Neural cell (in vitro differentiated cells): ENCODE measurements at regions not wholly inside any gene's neighbourhood (a gene's known extent, or its start where the extent isn't known, plus 50 kb on each side); places are given as distances from the start of the nearest gene placed in this dataset.

Source experiments
- H2AFZ ChIP-seq: fragments of 200-600, 300-800 bp; sonication (generic), shearing (Covaris generic); 2 replicates; pipeline ENCODE4 v1.6.0; 2014; ENCODE audit warnings: low read depth, mild to moderate bottlenecking, antibody characterized with exemption, low read length, moderate library complexity
- H3F3A ChIP-seq: fragments of 200-600 bp; shearing (Covaris generic); 2 replicates; pipeline ENCODE4 v1.6.1; 2016; ENCODE audit warnings: mild to moderate bottlenecking, moderate library complexity, mixed read lengths, antibody characterized with exemption, low read length; ENCODE audit not compliant: insufficient read depth, poor library complexity, severe bottlenecking
- H3K27ac ChIP-seq: fragments of 200-600, 300-800 bp; sonication (generic), shearing (Covaris generic); 2 replicates; pipeline ENCODE4 v1.5.1; 2014; ENCODE audit warnings: mild to moderate bottlenecking, low read length, moderate library complexity
- H3K27me3 ChIP-seq: fragments of 300-800, 200-600 bp; sonication (generic), shearing (Covaris generic); 2 replicates; pipeline ENCODE4 v1.6.0; 2014; ENCODE audit warnings: mild to moderate bottlenecking, low read depth, low read length, moderate library complexity; ENCODE audit not compliant: insufficient read depth
- H3K36me3 ChIP-seq: fragments of 300-800, 200-600 bp; sonication (generic), shearing (Covaris generic); 2 replicates; pipeline ENCODE4 v1.5.1; 2014; ENCODE audit warnings: mild to moderate bottlenecking, antibody characterized with exemption, low read length, moderate library complexity; ENCODE audit not compliant: insufficient read depth
- H3K4me2 ChIP-seq: fragments of 300-800, 200-600 bp; sonication (generic), shearing (Covaris generic); 2 replicates; pipeline ENCODE4 v1.6.0; 2014; ENCODE audit warnings: mild to moderate bottlenecking, low read length
- H3K4me3 ChIP-seq: fragments of 300-800, 200-600 bp; sonication (generic), shearing (Covaris generic); 2 replicates; pipeline ENCODE4 v1.5.1; 2014; ENCODE audit warnings: mild to moderate bottlenecking, low read length, moderate library complexity
- H3K79me2 ChIP-seq: fragments of 200-600 bp; shearing (Covaris generic); replicated peaks from 2 replicates; pipeline ENCODE4 v1.6.0; 2014; ENCODE audit warnings: mild to moderate bottlenecking, low read length, moderate library complexity; ENCODE audit not compliant: insufficient read depth
- H3K9ac ChIP-seq: fragments of 300-800, 200-600 bp; sonication (generic), shearing (Covaris generic); 2 replicates; pipeline ENCODE4 v1.6.1; 2016; ENCODE audit warnings: mild to moderate bottlenecking, low read length, mixed read lengths
- H3K9me2 ChIP-seq: fragments of 200-600 bp; shearing (Covaris generic); 2 replicates; pipeline ENCODE4 v1.6.1; 2016; ENCODE audit warnings: mild to moderate bottlenecking, low read length, mixed read lengths; ENCODE audit not compliant: insufficient read depth
- H3K9me3 ChIP-seq: fragments of 200-600, 300-800 bp; sonication (generic), shearing (Covaris generic); 2 replicates; pipeline ENCODE4 v1.6.1; 2016; ENCODE audit warnings: mild to moderate bottlenecking, mixed run types, low read length, moderate library complexity, mixed read lengths
- H4K20me1 ChIP-seq: fragments of 200-600 bp; shearing (Covaris generic); 2 replicates; pipeline ENCODE4 v1.6.1; 2016; ENCODE audit warnings: mild to moderate bottlenecking, mixed run types; ENCODE audit not compliant: insufficient read depth
- EP300 ChIP-seq: fragments of 450-650 bp; conservative IDR thresholded peaks from 2 replicates; pipeline ENCODE4 v1.6.1; 2014; ENCODE audit warnings: antibody characterized with exemption, mild to moderate bottlenecking, moderate library complexity; ENCODE audit not compliant: poor library complexity, severe bottlenecking
- EZH2 ChIP-seq: fragments of 200-600, 300-800 bp; shearing (Covaris generic), sonication (generic); IDR thresholded peaks from 2 replicates; pipeline ENCODE4 v1.6.1; 2014; ENCODE audit warnings: antibody characterized with exemption, low read length, borderline replicate concordance, mild to moderate bottlenecking; ENCODE audit not compliant: insufficient read depth, poor library complexity, severe bottlenecking
- MXI1 ChIP-seq: fragments of 450-650 bp; conservative IDR thresholded peaks from 2 replicates; pipeline ENCODE4 v1.6.1; 2014; ENCODE audit warnings: antibody characterized with exemption, mild to moderate bottlenecking; ENCODE audit not compliant: poor library complexity, severe bottlenecking
- POLR2AphosphoS5 ChIP-seq: IDR thresholded peaks from 2 replicates; pipeline ENCODE4 v1.6.1; 2012
- RAD21 ChIP-seq: fragments of 450-650 bp; conservative IDR thresholded peaks from 2 replicates; pipeline ENCODE4 v1.6.1; 2014; ENCODE audit warnings: antibody characterized with exemption, mild to moderate bottlenecking, moderate library complexity
- SMC3 ChIP-seq: fragments of 450-650 bp; conservative IDR thresholded peaks from 2 replicates; pipeline ENCODE4 v1.6.1; 2014; ENCODE audit warnings: antibody characterized with exemption, mild to moderate bottlenecking, moderate library complexity; ENCODE audit not compliant: poor library complexity
- TAF1 ChIP-seq: IDR thresholded peaks from 2 replicates; pipeline ENCODE4 v1.6.1; 2012; ENCODE audit warnings: low read depth
- TF ChIP-seq, protein P1 (sequence below): IDR thresholded peaks from 2 replicates; pipeline ENCODE4 v1.6.1; 2012; ENCODE audit warnings: borderline replicate concordance
- TF ChIP-seq, protein P2 (sequence below): fragments of 450-650 bp; IDR thresholded peaks from 2 replicates; pipeline ENCODE4 v1.5.1; 2014; ENCODE audit warnings: antibody characterized with exemption, mild to moderate bottlenecking, moderate library complexity; ENCODE audit not compliant: poor library complexity, severe bottlenecking

DNA sequence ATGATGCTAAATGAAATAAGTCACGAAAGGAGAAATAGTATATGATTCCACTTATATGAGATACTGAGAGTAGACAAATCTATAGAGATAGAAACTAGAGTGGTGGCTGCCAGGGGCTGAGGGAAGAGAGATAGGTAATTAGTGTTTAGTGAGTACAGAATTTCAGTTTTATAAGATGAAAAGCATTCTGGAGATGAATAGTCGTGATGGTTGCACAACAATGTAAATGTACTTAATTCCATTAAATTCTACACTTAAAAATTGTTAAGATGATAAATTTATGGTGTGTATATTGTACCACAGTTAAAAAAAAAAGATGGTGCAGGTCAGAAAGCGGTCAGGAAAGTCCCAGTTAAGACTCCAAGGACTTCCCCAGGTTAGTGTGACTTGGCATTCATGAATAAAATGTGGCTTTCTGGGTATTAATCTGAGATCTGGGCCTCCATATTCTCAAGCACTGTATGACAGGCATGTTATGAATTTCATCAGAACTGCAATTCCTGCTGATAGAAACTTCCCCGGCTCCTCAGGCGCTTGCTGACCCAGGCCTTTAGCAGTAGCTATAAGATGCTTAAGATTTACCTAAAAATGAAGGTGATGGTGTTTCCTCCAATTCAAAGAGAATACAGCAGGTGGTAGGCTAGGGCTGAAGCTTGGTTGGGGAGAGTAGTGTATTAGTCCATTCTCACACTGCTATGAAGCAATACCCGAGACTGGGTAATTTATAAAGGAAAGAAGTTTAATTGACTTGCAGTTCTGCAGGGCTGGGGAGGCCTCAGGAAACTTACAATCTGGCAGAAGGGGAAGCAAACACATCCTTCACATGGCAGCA is 115.3 kb upstream of the SOX9 start:
- no peaks in the 10 kb centered on the region for H3K79me2 ChIP-seq
- TF ChIP-seq, protein P1, sequence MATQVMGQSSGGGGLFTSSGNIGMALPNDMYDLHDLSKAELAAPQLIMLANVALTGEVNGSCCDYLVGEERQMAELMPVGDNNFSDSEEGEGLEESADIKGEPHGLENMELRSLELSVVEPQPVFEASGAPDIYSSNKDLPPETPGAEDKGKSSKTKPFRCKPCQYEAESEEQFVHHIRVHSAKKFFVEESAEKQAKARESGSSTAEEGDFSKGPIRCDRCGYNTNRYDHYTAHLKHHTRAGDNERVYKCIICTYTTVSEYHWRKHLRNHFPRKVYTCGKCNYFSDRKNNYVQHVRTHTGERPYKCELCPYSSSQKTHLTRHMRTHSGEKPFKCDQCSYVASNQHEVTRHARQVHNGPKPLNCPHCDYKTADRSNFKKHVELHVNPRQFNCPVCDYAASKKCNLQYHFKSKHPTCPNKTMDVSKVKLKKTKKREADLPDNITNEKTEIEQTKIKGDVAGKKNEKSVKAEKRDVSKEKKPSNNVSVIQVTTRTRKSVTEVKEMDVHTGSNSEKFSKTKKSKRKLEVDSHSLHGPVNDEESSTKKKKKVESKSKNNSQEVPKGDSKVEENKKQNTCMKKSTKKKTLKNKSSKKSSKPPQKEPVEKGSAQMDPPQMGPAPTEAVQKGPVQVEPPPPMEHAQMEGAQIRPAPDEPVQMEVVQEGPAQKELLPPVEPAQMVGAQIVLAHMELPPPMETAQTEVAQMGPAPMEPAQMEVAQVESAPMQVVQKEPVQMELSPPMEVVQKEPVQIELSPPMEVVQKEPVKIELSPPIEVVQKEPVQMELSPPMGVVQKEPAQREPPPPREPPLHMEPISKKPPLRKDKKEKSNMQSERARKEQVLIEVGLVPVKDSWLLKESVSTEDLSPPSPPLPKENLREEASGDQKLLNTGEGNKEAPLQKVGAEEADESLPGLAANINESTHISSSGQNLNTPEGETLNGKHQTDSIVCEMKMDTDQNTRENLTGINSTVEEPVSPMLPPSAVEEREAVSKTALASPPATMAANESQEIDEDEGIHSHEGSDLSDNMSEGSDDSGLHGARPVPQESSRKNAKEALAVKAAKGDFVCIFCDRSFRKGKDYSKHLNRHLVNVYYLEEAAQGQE, result no peak
- TF ChIP-seq, protein P2, sequence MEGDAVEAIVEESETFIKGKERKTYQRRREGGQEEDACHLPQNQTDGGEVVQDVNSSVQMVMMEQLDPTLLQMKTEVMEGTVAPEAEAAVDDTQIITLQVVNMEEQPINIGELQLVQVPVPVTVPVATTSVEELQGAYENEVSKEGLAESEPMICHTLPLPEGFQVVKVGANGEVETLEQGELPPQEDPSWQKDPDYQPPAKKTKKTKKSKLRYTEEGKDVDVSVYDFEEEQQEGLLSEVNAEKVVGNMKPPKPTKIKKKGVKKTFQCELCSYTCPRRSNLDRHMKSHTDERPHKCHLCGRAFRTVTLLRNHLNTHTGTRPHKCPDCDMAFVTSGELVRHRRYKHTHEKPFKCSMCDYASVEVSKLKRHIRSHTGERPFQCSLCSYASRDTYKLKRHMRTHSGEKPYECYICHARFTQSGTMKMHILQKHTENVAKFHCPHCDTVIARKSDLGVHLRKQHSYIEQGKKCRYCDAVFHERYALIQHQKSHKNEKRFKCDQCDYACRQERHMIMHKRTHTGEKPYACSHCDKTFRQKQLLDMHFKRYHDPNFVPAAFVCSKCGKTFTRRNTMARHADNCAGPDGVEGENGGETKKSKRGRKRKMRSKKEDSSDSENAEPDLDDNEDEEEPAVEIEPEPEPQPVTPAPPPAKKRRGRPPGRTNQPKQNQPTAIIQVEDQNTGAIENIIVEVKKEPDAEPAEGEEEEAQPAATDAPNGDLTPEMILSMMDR, result no peak
- no peak for TF ChIP-seq MXI1
- no peak for TF ChIP-seq TAF1
- TF ChIP-seq POLR2AphosphoS5, result no peak
- no peak for TF ChIP-seq EP300
- no peak for TF ChIP-seq RAD21
- H2AFZ ChIP-seq, result no peak overlapping the region
- H3K27me3 ChIP-seq, result no peaks in the 10 kb centered on the region
- no peaks in the 10 kb centered on the region for H4K20me1 ChIP-seq
- H3K9me2 ChIP-seq, result no peaks in the 10 kb centered on the region
- H3F3A ChIP-seq, result no peaks in the 10 kb centered on the region
- no peak overlapping the region for H3K27ac ChIP-seq
- H3K9me3 ChIP-seq, result no peaks in the 10 kb centered on the region
- H3K4me3 ChIP-seq, result no peak overlapping the region
- no peak overlapping the region for H3K9ac ChIP-seq
- H3K4me2 ChIP-seq, result no peak overlapping the region
- H3K36me3 ChIP-seq, result no peaks in the 10 kb centered on the region

DNA sequence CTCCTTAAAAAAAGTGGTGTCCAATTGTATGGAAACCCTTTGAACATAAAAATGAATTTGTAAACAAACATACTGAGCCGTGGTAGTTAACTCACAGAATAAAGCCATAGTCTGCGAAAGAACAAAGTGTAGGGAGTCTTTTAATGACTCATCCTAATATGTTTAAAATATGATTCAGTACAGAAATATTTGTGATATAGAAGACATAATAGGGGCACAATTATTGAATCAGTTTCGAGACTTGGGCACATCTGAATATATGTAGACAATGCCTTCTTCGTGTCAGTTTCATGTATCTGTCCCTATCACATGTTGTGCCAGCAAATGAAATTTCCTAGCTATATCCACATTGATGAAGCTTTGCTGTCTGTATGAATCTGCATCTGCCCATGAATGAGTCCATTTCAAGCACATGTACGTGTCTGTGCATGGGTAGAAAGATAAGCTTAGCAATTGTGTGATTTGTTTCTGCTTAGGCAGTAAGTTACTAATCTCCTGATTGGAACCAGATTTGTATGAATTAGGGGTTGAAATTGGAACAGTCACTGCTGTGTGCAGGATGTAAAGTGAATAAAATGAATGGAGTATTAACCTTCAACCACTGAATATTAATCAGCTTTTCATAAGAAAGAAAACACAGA is 112.5 kb upstream of the SOX9 start:
- no peak overlapping the region for H3K9ac ChIP-seq

More for the DNA sequence above, 112.5 kb upstream of the SOX9 start:
- no peaks in the 10 kb centered on the region for H4K20me1 ChIP-seq
- no peaks in the 10 kb centered on the region for H3K36me3 ChIP-seq
- H2AFZ ChIP-seq, result no peak overlapping the region
- no peaks in the 10 kb centered on the region for H3K9me2 ChIP-seq
- no peak overlapping the region for H3K4me2 ChIP-seq
- no peaks in the 10 kb centered on the region for H3K79me2 ChIP-seq
- H3K27me3 ChIP-seq, result no peaks in the 10 kb centered on the region
- no peaks in the 10 kb centered on the region for H3K9me3 ChIP-seq
- H3K4me3 ChIP-seq, result no peak overlapping the region
- H3K27ac ChIP-seq, result no peak overlapping the region
- TF ChIP-seq SMC3 (no peak), EP300 (no peak), TAF1 (no peak), MXI1 (no peak), EZH2 (no peak), RAD21 (no peak), POLR2AphosphoS5 (no peak)
- TF ChIP-seq, protein P2, result no peak
- TF ChIP-seq, protein P1, result no peak
- no peaks in the 10 kb centered on the region for H3F3A ChIP-seq
